ENCODE measurements at regions not wholly inside any gene's neighbourhood (a gene's known extent, or its start where the extent isn't known, plus 50 kb on each side); places are given as distances from the start of the nearest gene placed in this dataset.

- no peak for TF ChIP-seq GABPA (IDR thresholded peaks at IDR 0.05; ENCODE audit: low read depth)
- TF ChIP-seq, protein P1, sequence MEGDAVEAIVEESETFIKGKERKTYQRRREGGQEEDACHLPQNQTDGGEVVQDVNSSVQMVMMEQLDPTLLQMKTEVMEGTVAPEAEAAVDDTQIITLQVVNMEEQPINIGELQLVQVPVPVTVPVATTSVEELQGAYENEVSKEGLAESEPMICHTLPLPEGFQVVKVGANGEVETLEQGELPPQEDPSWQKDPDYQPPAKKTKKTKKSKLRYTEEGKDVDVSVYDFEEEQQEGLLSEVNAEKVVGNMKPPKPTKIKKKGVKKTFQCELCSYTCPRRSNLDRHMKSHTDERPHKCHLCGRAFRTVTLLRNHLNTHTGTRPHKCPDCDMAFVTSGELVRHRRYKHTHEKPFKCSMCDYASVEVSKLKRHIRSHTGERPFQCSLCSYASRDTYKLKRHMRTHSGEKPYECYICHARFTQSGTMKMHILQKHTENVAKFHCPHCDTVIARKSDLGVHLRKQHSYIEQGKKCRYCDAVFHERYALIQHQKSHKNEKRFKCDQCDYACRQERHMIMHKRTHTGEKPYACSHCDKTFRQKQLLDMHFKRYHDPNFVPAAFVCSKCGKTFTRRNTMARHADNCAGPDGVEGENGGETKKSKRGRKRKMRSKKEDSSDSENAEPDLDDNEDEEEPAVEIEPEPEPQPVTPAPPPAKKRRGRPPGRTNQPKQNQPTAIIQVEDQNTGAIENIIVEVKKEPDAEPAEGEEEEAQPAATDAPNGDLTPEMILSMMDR (IDR thresholded peaks at IDR 0.05; ENCODE audit: insufficient read depth, low read length): no peak
- TF ChIP-seq SPI1 (IDR thresholded peaks at IDR 0.05; ENCODE audit: borderline replicate concordance, low read depth): no peak
- no peak for TF ChIP-seq POLR2AphosphoS5 (IDR thresholded peaks at IDR 0.05; ENCODE audit: low read depth)
- TF ChIP-seq, protein P2, sequence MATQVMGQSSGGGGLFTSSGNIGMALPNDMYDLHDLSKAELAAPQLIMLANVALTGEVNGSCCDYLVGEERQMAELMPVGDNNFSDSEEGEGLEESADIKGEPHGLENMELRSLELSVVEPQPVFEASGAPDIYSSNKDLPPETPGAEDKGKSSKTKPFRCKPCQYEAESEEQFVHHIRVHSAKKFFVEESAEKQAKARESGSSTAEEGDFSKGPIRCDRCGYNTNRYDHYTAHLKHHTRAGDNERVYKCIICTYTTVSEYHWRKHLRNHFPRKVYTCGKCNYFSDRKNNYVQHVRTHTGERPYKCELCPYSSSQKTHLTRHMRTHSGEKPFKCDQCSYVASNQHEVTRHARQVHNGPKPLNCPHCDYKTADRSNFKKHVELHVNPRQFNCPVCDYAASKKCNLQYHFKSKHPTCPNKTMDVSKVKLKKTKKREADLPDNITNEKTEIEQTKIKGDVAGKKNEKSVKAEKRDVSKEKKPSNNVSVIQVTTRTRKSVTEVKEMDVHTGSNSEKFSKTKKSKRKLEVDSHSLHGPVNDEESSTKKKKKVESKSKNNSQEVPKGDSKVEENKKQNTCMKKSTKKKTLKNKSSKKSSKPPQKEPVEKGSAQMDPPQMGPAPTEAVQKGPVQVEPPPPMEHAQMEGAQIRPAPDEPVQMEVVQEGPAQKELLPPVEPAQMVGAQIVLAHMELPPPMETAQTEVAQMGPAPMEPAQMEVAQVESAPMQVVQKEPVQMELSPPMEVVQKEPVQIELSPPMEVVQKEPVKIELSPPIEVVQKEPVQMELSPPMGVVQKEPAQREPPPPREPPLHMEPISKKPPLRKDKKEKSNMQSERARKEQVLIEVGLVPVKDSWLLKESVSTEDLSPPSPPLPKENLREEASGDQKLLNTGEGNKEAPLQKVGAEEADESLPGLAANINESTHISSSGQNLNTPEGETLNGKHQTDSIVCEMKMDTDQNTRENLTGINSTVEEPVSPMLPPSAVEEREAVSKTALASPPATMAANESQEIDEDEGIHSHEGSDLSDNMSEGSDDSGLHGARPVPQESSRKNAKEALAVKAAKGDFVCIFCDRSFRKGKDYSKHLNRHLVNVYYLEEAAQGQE (IDR thresholded peaks at IDR 0.05; ENCODE audit: insufficient replicate concordance, low read depth): no peak
Observed at GRCh38 chr9:13816837-13817236, 497.1 kb downstream of the NFIB start.
